HTR-8/SVneo (cell line): ENCODE measurements at regions not wholly inside any gene's neighbourhood (a gene's known extent, or its start where the extent isn't known, plus 50 kb on each side); places are given as distances from the start of the nearest gene placed in this dataset.

ENCODE experiments used
- DNase-seq: peaks from one replicate; pipeline ENCODE4 v3.0.0; 2011; ENCODE audit warnings: low spot score, mixed read lengths; ENCODE audit not compliant: insufficient read length
- FAIRE-seq: peaks from 2 replicates; lab custom pipeline; 2011; peaks lifted over from hg19 to GRCh38; lab: Jason Lieb, UNC

DNA sequence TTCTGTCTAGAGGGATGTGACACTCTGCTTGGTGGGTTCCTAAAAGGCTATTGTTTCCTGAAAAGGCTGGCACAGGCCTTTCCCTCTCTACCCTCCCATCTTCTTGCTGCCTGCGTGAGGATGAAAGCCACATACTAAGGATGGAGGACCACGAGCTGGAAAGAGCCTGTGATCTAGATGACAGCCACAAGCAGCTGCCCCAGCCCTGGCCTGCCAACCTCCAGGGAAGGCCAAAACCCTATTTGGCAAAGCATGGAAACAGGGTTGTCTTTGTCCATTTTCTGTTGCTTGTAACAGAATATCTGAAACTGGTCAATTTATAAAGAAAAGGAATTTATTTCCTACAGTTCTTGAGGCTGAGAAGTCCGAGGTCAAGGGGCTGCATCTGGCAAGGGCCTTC lies 144.5 kb downstream of the FBLN2 start:
- FAIRE-seq, result no peak
- DNase-seq, result no peak

DNA sequence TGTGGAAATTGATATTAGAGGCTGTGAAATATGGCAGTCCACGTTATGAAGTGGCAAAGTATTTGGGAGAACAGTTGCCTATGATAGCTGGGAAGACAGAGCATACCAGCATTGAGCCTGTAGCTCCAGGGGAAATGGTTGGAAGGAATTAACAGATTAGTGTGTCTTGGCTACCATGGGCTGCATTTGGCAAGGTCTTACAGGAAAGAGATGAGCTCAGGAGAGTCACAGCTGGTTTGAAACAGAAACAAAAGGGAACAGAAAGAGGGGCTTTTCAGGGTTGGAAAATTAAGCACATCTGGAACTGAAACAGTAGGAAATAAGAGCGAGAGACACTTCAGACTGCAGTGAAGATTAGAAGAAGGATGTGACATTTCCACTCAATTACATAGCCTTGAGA lies 141.7 kb downstream of the FBLN2 start:
- DNase-seq (no peak), FAIRE-seq (no peak)

DNA sequence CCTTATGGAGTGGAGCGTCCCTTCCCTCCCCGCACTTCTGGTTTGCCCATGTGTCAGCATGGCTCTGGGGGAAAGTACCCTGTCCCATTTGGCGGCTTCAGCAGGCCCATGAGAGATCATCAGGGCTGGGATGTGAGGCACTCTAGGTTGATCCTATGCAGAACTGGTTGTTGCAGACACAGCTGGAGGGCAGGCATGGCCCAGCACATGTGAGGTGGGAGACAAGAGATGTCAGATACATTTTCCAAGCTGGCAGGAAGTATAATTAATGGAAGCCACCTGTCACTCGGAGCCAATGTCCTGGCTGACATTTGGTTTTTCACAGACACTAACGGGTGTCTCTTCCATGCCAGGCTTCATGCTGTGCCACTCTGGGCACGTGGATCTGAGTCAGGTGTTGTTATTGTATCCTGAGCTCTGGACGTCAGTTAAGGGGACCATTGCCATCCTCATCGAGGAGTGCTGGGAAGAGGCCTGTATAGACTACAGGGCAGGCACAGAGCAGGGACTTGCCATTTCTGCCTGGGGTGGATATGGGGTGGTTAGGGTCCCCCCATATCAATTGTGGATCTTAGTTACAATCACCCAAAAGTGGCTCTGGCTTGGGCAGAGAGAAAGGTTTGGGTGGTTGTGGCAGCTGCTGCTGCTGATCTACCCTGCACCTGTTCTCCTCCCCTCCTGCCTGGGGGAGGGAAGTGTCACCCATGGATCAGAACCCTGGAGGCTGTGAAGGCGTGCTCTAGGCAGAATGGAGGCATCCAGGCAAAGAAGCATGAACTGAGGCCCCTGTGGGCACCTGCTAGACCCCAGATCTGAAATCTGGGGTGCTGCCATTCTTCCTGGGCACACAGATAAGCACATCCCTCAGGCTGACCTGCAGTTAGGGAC lies 140.7 kb downstream of the FBLN2 start:
- FAIRE-seq (no peak), DNase-seq (no peak)

DNA sequence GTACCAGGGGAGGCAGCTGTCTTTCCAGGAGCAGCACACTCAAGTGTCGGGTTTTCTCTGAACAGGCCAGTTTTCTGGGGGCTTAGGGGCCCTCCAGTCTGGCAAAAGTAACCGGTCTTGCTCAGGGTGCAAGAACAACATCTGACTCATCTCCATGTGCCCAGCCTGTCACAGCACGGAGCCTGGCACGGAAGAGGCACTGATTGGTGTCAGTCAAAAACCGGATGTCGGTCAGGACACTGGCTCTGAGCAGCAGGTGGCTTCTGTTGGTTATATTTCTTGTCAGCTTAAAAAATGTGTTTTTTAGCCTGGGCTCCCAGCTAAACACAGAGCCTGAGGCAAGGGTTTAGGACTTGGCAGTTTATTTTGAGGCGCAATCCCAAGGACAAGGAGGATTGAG lies 139.9 kb downstream of the FBLN2 start:
- no peak for FAIRE-seq

DNA sequence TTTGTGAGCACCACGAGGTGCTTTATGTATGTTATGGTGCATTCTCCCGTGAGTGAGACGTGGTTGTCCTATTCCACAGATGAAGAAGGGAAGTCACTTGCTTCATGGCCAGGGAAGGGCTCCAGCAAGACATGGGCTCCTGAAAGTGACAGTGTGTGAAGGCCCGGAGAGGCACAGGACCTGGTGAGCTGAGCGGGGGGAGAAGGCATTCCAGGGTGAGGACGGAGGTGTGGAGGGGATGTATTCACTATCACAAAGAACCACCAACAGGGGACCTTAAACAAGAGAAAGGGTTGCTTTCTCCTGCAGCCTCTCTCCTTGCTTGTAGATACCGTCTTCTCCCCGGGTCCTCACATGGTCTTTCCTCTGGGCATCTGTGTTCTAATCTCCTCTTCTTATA lies 139.1 kb downstream of the FBLN2 start:
- DNase-seq (no peak), FAIRE-seq (no peak)

More for the DNA sequence above, 139.9 kb downstream of the FBLN2 start:
- DNase-seq, result no peak
